GM19239 (cell line): ENCODE measurements at regions not wholly inside any gene's neighbourhood (a gene's known extent, or its start where the extent isn't known, plus 50 kb on each side); places are given as distances from the start of the nearest gene placed in this dataset.
"Not testable (repeated sequence)": the region's sequence is repeated elsewhere in the genome, so short reads cannot be mapped to it uniquely, and the experiment has no call there.

ENCODE experiments used
- DNase-seq: peaks from one replicate; pipeline ENCODE4 v3.0.0; 2011; ENCODE audit warnings: low spot score; ENCODE audit not compliant: insufficient read length
- FAIRE-seq: peaks from 2 replicates; lab custom pipeline; 2011; peaks lifted over from hg19 to GRCh38; lab: Jason Lieb, UNC

GRCh38 chr6:169380493-169380892, 126.8 kb upstream of the THBS2 start:
- FAIRE-seq (no peak), DNase-seq (no peak)

DNA sequence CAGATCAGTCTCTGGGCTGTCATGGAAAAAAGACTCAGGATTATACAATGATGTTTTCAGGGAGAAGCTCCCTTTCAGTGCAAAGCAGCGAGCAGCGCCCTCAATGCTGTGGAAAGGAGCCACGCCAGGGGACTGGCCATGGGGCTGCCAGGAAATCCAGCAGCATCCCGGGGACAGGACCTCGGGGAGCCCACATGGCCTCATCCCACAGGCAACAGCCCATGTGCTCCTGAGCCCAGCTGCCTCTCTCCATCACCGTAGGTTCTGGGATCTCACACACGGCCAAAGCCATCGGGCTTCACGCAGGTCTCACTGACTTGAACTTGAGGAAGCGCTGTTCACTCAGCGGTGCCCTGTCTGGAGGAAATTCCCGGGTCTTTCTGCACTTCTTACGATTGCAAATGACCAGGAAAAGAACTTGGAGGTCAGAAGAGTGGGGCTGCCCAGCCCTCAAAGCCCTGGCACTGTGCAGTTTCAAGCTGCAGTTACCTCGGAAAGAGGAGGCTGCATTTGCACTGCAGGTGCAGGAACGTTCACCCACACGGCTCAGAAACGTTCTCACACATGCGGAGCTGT, 125.9 kb upstream of the THBS2 start:
- DNase-seq: no peak
- no peak for FAIRE-seq

DNA sequence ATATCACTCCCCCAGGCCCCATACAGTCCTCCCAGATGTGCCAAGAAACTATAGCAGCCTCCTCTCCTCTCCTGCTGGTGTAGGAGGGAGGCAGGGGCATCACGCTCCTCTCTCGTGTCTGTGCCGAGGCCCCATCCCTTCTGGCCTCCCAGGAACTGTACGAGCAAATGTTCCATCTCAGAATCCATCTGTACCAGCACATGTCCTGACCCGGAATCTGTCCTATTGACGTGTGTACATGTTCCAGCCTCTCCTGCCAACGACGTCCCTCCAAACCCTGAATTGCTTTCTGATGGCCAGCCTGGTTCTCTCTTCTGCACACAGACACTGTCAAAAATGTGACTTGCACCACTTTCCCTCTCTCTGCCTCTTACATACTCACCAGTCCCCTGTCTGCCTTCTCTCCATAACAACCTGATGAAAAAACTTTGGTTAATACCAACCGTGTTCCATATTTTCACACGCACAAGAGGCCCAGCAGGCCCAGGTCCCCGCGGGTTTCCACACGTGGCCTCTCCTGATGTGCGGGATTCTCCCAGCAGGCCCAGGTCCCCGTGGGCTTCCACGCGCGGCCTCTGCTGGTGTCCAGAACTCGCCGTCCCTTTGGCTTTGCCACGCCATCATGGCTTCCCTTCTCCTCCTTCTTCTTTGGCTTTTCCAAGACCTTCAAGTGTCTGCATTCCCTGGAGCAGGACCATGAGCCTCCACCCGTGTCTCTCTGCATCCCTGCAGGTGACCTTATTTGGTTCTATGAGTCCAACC, 125.2 kb upstream of the THBS2 start:
- DNase-seq: no peak
- no peak for FAIRE-seq

- DNase-seq: no peak
- FAIRE-seq: no peak
Measured at GRCh38 chr6:169376458-169376857, 122.8 kb upstream of the THBS2 start.

- DNase-seq: no peak
- FAIRE-seq: no peak
Measured at GRCh38 chr6:169372589-169372988, 118.9 kb upstream of the THBS2 start.

- FAIRE-seq: no peak
- no peak for DNase-seq
Measured at GRCh38 chr6:169371344-169372127, 117.9 kb upstream of the THBS2 start.

DNA sequence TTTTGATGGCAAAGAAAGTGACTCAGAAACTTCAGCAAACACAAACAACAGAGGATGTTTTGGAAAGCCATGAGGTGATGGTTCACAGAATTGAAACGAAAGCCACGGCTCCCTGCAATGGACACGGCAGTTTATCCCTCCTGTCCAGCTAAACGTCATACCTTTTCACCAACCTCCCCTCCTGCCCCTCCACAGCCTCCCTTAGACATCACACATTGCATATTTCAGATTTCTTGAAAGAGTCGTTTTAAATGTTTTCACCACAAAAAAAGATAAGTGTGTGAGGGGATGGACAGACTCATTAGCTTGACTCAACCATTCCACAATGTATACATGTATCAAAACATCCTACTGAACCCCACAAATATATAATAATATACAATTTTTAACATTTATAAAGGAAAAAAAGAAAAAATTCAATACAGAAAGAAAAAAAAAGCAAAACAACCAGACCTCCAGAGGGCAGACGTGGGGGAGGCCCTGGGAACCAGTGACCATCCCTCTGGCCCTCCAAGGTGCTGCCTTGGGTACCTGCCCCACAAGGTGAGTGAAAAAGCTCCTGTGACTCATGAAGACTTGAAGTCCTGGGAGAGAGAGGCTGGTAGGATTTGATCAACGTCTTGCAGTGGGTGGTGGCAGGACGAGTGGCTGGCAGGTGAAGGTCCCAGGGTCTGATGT, 117.2 kb upstream of the THBS2 start:
- no peak for FAIRE-seq
- no peak for DNase-seq

GRCh38 chr6:169370054-169370453, 116.4 kb upstream of the THBS2 start:
- FAIRE-seq: no peak
- no peak for DNase-seq

- FAIRE-seq (no peak), DNase-seq (no peak)
Measured at GRCh38 chr6:169368200-169368599, 114.6 kb upstream of the THBS2 start.

- no peak for DNase-seq
Measured at GRCh38 chr6:169367507-169367906, 113.9 kb upstream of the THBS2 start.

DNA sequence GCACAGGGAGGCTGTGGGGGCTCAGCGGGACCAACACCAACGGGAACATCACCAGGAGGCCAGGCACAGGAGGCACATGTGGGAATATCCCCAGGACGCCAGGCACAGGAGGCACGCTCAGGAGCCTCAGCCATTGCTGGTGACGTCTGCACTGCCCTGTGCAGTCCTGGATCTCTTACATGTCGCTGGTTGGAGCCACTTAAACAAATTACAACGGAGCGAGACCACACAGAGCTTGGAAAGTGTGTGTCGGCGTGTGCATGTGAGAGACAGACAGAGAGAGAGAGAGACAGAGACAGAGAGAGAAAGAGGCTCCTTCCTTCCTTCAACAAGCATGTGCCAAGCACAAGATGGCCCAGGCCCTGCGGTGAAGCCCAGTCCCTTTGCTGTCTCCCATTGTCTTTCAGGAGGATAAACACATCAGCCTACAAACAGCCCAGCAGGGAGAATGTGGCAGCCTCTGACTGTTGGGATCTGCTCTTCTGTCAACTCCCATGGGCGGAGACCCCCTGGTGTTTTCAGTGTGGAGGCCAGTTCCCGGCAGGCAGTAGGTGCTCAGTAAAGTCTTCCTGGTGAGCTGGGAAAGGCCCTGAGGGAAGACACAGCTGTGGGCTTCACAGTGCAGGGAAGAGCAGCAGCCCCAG, 112.7 kb upstream of the THBS2 start:
- DNase-seq (no peak), FAIRE-seq (no peak)

More at GRCh38 chr6:169367507-169367906, 113.9 kb upstream of the THBS2 start:
- FAIRE-seq: no peak

DNA sequence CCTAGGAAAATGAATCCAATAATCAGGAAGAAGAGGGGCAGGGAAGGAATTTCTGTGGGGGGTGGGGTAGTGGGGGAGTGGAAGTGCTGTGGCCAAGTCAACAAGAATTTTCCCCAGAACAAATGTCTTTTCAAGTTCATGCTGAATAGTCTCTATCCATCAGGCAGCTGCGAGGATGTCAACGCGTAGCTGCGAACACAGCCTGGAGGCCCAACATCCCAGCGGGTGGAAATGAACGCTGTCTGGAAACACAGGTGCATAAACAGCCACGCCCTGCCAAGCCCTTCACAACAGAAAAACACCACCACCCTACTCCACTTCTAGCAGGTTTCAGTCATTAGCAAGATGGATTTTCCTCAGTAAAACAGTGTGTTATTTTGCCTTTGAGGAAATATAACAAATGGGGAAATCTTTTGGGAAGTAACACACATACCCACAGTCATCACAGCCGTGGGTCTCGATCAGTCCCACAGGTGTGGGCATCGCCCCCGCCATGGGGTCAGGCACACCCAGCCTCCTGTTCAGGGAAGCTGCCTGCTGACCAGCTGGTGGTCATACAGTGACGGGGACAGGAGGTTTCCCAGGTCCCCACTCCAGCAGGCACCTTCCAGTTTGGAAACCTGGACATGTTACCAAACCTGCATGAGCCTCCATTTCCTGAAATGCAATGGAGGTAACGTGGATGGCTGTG, 112.1 kb upstream of the THBS2 start:
- DNase-seq (no peak), FAIRE-seq (no peak)

- DNase-seq (no peak), FAIRE-seq (no peak)
Measured at GRCh38 chr6:169363590-169363989, 109.9 kb upstream of the THBS2 start.

DNA sequence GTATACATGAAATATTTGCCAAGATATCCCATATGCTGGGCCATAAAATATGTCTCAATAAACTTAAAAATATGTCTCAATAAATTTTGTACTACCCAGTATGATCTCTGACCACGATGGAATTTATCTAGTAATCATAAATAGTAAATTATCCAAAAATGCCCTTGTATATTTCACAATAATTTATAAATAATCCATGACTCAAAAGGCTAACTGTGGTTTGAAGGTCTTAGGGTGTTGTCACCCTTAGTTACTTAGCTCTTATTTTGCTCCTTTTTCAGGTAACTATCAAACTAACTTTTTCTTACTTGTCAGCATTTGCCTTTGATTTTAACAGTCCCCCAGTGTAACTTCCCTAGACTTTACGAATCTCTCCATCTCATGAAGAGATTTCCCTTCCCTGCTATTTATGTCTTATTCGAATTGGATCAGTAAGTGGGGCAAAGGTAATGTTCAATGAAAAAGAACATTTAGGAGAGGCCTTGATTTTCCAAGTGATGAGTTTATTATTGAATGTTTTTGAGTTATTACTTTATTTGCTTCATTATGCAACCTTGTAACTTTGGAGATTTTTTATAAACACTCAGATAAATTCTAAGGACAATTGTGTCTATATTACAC, 109.0 kb upstream of the THBS2 start:
- DNase-seq: no peak
- no peak for FAIRE-seq

DNA sequence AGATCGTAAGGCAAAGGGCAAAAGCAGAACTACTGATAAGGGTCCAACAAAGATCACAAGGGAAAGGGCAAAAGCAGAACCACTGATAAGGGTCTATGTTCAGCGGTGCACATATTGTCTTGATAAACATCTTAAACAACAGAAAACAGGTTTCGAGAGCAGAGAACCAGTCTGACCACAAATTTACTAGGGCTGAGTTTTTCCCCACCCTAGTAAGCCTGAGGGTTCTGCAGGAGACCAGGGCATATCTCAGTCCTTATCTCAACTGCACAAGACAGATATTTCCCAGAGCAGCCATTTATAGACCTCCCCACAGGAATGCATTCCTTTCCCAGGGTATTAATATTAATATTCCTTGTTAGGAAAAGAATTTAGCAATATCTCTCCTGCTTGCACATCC, 101.4 kb upstream of the THBS2 start:
- not testable (repeated sequence) for FAIRE-seq, DNase-seq

- FAIRE-seq (no peak), DNase-seq (no peak)
Measured at GRCh38 chr6:169345146-169345545, 91.5 kb upstream of the THBS2 start.

DNA sequence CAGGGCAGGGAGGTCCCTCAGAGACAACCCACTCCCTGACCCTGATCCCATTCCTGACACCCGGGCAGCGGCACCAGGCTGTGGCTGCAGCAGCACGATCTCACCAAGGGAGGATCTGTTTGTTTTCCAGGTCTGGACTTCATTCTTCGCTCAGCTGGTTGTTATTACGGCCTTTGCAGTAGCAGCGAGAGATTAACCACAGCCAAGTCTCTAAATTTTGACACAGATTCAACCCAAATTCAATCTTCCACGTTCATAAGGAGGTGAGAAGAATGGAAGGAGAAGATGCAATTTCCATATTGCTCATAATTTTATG, 91.1 kb upstream of the THBS2 start:
- no peak for FAIRE-seq

DNA sequence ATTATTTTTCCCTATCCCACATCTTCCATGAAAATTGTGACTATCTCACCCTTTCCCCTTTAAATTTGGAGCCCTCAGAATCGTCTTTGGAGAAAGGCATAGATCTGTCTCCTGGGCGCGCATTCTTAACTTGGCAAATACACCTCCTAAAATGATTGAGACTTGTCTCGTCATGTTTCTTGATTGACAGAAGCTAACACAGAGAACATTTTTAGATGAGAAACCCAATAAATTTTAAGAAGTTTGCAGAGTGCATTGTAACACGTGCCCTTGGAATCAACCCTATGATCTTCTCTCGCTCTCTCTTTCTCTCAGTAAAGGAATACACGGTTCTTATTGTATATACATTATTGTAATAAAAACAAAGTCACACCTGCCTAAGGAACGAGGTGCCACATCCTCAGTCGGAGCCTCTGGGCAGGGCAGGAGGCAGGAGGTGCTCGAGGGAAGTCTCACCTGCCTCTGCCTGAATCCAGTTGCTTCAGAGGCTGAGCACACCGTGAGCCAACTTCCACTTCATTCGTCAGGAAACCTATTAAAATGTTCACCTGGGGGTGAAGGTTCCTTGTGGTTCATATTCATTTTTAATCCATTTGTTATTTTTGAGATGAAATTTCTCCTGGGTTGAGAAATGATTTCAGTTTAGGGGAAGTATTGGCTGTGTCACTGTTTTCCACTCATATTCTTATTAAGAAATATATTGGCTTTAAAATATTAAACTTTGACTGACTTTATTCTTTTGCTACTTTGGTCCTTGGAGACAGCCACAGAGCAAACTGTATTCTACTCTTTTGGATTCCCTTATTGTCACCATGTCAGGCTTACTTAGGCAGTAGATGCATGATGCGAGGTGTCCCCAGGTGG, 90.5 kb upstream of the THBS2 start:
- DNase-seq: no peak
- FAIRE-seq: no peak

More for the DNA sequence above, 91.1 kb upstream of the THBS2 start:
- DNase-seq: no peak
